ENCODE measurements at regions not wholly inside any gene's neighbourhood (a gene's known extent, or its start where the extent isn't known, plus 50 kb on each side); places are given as distances from the start of the nearest gene placed in this dataset.

DNA sequence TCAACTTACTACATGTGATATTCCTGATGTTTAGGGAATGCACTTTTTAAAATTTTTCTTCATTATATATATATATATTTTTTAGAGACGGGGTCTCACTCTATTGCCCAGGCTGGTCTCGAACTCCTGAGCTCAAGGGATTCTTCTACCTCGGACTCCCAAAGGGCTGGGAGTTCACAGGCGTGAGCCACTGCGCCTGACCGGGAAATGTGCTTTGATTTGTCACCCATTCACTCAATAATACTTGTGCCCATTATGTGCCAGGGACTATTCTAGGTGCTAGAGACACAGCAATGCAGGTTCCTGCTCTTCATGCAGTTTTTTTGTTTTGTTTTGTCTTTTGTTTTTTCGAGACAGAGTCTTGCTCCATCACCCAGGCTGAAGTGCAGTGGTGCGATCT is 56.1 kb upstream of the INCENP start:
- TF ChIP-seq, protein P1, sequence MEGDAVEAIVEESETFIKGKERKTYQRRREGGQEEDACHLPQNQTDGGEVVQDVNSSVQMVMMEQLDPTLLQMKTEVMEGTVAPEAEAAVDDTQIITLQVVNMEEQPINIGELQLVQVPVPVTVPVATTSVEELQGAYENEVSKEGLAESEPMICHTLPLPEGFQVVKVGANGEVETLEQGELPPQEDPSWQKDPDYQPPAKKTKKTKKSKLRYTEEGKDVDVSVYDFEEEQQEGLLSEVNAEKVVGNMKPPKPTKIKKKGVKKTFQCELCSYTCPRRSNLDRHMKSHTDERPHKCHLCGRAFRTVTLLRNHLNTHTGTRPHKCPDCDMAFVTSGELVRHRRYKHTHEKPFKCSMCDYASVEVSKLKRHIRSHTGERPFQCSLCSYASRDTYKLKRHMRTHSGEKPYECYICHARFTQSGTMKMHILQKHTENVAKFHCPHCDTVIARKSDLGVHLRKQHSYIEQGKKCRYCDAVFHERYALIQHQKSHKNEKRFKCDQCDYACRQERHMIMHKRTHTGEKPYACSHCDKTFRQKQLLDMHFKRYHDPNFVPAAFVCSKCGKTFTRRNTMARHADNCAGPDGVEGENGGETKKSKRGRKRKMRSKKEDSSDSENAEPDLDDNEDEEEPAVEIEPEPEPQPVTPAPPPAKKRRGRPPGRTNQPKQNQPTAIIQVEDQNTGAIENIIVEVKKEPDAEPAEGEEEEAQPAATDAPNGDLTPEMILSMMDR (conservative IDR thresholded peaks at IDR 0.05 in 1 of 2, IDR thresholded peaks at IDR 0.05 in 1 of 2; ENCODE audit: low read depth in 1 of 2, low read length in 2 of 2) = no peak
- no peak for TF ChIP-seq EZH2 (IDR thresholded peaks at IDR 0.05; ENCODE audit: low read length, missing control alignments)

All from fibroblast of lung (primary cell).